HCT116 (cell line): ENCODE measurements at regions not wholly inside any gene's neighbourhood (a gene's known extent, or its start where the extent isn't known, plus 50 kb on each side); places are given as distances from the start of the nearest gene placed in this dataset.

Experiments used
- ATAC-seq: fragments of 200-7000 bp; cut with Tn5 transposase; 2 replicates; pipeline ENCODE4 v1.9.1; 2020; ENCODE audit warnings: mild to moderate bottlenecking, moderate library complexity
- BruUV-seq: library from RNA; stranded (reverse); fragments of 400-500 nt; replicated peaks from 2 replicates; lab custom pipeline; 2021; lab: Mats Ljungman, UMichigan
- CTCF ChIA-PET: fragments of 300-600 bp; sonication (Branson Sonifier 250); formaldehyde crosslinking; loops from one replicate; lab custom pipeline; 2021; ENCODE audit warnings: antibody characterized with exemption; lab: Charles Lee
- POLR2A ChIA-PET: fragments of 300-600, 350-600 bp; sonication (Branson Sonifier 250); formaldehyde crosslinking; loops from one replicate; lab custom pipeline; 2021; ENCODE audit warnings: antibody characterized with exemption; lab: Charles Lee
- RAD21 ChIA-PET, 2 experiments: fragments of 300-600 bp; sonication (Branson Sonifier 250); formaldehyde crosslinking; loops; one replicate each; lab custom pipeline; 2023; ENCODE audit warnings: low total read pairs in 2 of 2; ENCODE audit not compliant: uncharacterized antibody in 2 of 2, unreplicated experiment in 2 of 2, low non-redundant PET in 1 of 2; lab: Charles Lee
- DNase-seq: peaks from one replicate; pipeline ENCODE4 v3.0.0-alpha.2; 2010; ENCODE audit warnings: low read depth, low spot score
- H2AFZ ChIP-seq: fragments of 200-600 bp; shearing (Covaris generic), sonication (generic); 2 replicates; pipeline ENCODE4 v1.6.1; 2017; ENCODE audit warnings: low read depth, mixed run types, mixed read lengths, antibody characterized with exemption, low read length; ENCODE audit not compliant: poor library complexity, severe bottlenecking
- H3K27ac ChIP-seq: 2 replicates; pipeline ENCODE4 v1.5.1; 2012; ENCODE audit warnings: low read depth, low read length
- H3K27me3 ChIP-seq: fragments of 200-600 bp; sonication (generic); 2 replicates; pipeline ENCODE4 v1.6.1; 2016; ENCODE audit warnings: mixed run types, low read length, mixed read lengths; ENCODE audit not compliant: insufficient read depth
- H3K36me3 ChIP-seq, 2 experiments: fragments of 200-500 bp in 1 of 2; fragments of 200-600 bp in 1 of 2; sonication (Bioruptor generic) in 1 of 2; sonication (generic) in 1 of 2; 2 replicates each; pipeline versions ENCODE4 v1.5.1 to v1.6.1; 2014 to 2016; ENCODE audit warnings: low read length in 2 of 2, inconsistent platforms in 1 of 2, mixed read lengths in 1 of 2, mixed run types in 1 of 2; ENCODE audit not compliant: insufficient read depth in 2 of 2, control insufficient read depth in 1 of 2
- H3K4me1 ChIP-seq, 2 experiments: fragments of 200-600 bp in 1 of 2; sonication (generic) in 1 of 2; 2 replicates each; pipeline versions ENCODE4 v1.5.1 to v1.6.1; 2012 to 2017; ENCODE audit warnings: low read length in 2 of 2, inconsistent platforms in 1 of 2, mild to moderate bottlenecking in 1 of 2, mixed read lengths in 1 of 2, mixed run types in 1 of 2, moderate library complexity in 1 of 2; ENCODE audit not compliant: insufficient read depth in 2 of 2, control insufficient read depth in 1 of 2
- H3K4me2 ChIP-seq: fragments of 200-600 bp; sonication (generic); 2 replicates; pipeline ENCODE4 v1.6.1; 2017; ENCODE audit warnings: mixed run types, low read length, mixed read lengths
- H3K4me3 ChIP-seq, 2 experiments: fragments of 200-600 bp in 1 of 2; sonication (generic) in 1 of 2; replicated peaks in 1 of 2; 2 replicates each; pipeline ENCODE4 v1.5.1; 2011 to 2016; ENCODE audit warnings: low read length in 2 of 2, control low read depth in 1 of 2, low read depth in 1 of 2, mild to moderate bottlenecking in 1 of 2, mixed read lengths in 1 of 2, mixed run types in 1 of 2
- H3K79me2 ChIP-seq: fragments of 200-600 bp; sonication (generic); 2 replicates; pipeline ENCODE4 v1.6.1; 2017; ENCODE audit warnings: mild to moderate bottlenecking, mixed run types, low read length, moderate library complexity, mixed read lengths; ENCODE audit not compliant: insufficient read depth
- H3K9ac ChIP-seq: fragments of 200-600 bp; sonication (generic); 2 replicates; pipeline ENCODE4 v1.6.1; 2016; ENCODE audit warnings: low read length, mixed read lengths
- H3K9me2 ChIP-seq: fragments of 200-600 bp; sonication (generic), shearing (Covaris generic); 2 replicates; pipeline ENCODE4 v1.6.1; 2017; ENCODE audit warnings: mixed run types, mild to moderate bottlenecking, moderate library complexity; ENCODE audit not compliant: insufficient read depth
- H3K9me3 ChIP-seq, 2 experiments: fragments of 200-500 bp in 1 of 2; fragments of 200-600 bp in 1 of 2; sonication (Bioruptor generic) in 1 of 2; sonication (generic) in 1 of 2; 2 replicates each; pipeline ENCODE4 v1.6.1; 2014 to 2017; ENCODE audit warnings: low read length in 2 of 2, mixed read lengths in 2 of 2, inconsistent platforms in 1 of 2, low read depth in 1 of 2, mild to moderate bottlenecking in 1 of 2, mixed run types in 1 of 2, moderate library complexity in 1 of 2; ENCODE audit not compliant: control insufficient read depth in 1 of 2, insufficient read depth in 1 of 2
- H4K20me1 ChIP-seq: fragments of 200-600 bp; sonication (generic), shearing (Covaris generic); 2 replicates; pipeline ENCODE4 v1.6.1; 2017; ENCODE audit warnings: mixed run types, mild to moderate bottlenecking, moderate library complexity; ENCODE audit not compliant: insufficient read depth
- ATF3 ChIP-seq: IDR thresholded peaks from 2 replicates; pipeline ENCODE4 v1.6.1; 2012
- CBX3 ChIP-seq: IDR thresholded peaks from 2 replicates; pipeline ENCODE4 v1.6.1; 2012; ENCODE audit warnings: low read depth
- CEBPB ChIP-seq: IDR thresholded peaks from 2 replicates; pipeline ENCODE4 v1.6.1; 2012; ENCODE audit warnings: low read depth
- EGR1 ChIP-seq: IDR thresholded peaks from 2 replicates; pipeline ENCODE4 v1.6.1; 2012; ENCODE audit warnings: low read depth
- ELF1 ChIP-seq: IDR thresholded peaks from 2 replicates; pipeline ENCODE4 v1.6.1; 2012; ENCODE audit warnings: low read depth, borderline replicate concordance
- EZH2 ChIP-seq: fragments of 200-600 bp; sonication (generic); IDR thresholded peaks from 2 replicates; pipeline ENCODE4 v1.6.1; 2017; ENCODE audit warnings: antibody characterized with exemption, mixed run types
- EZH2phosphoT487 ChIP-seq: fragments of 200-600 bp; IDR thresholded peaks from 2 replicates; pipeline ENCODE4 v1.6.1; 2018; ENCODE audit warnings: antibody characterized with exemption, borderline replicate concordance
- JUND ChIP-seq: IDR thresholded peaks from 2 replicates; pipeline ENCODE4 v1.6.1; 2012
- RAD21 ChIP-seq: IDR thresholded peaks from 2 replicates; pipeline ENCODE4 v1.6.1; 2012; ENCODE audit warnings: low read depth, mild to moderate bottlenecking
- SIN3A ChIP-seq: IDR thresholded peaks from 2 replicates; pipeline ENCODE4 v1.6.1; 2012; ENCODE audit warnings: low read depth
- SP1 ChIP-seq: IDR thresholded peaks from 2 replicates; pipeline ENCODE4 v1.6.1; 2012; ENCODE audit warnings: low read depth
- SRF ChIP-seq: IDR thresholded peaks from 2 replicates; pipeline ENCODE4 v1.6.1; 2012; ENCODE audit warnings: low read depth
- TCF7L2 ChIP-seq: IDR thresholded peaks from 2 replicates; pipeline ENCODE4 v1.7.0; 2011; ENCODE audit warnings: borderline replicate concordance, inconsistent platforms; ENCODE audit not compliant: insufficient read depth, insufficient read length; ENCODE audit errors: extremely low read depth
- YY1 ChIP-seq: IDR thresholded peaks from 2 replicates; pipeline ENCODE4 v1.6.1; 2011; ENCODE audit warnings: low read length, low read depth, moderate library complexity, mild to moderate bottlenecking; ENCODE audit not compliant: insufficient replicate concordance; ENCODE audit errors: extremely low read depth
- ZNF274 ChIP-seq: fragments of 200-500 bp; sonication (Bioruptor generic); IDR thresholded peaks from 2 replicates; pipeline ENCODE4 v1.6.1; 2014; ENCODE audit warnings: mild to moderate bottlenecking, low read depth, low read length, inconsistent platforms
- intact Hi-C: fragments of 100-400 bp; cut with micrococcal nuclease; formaldehyde crosslinking; loops from 2 replicates; pipeline ENCODE4 v1.10.0; 2022
- TF ChIP-seq, protein P1 (sequence below): IDR thresholded peaks from 2 replicates; pipeline ENCODE4 v1.6.1; 2012

- Histone ChIP-seq H3K27ac (no peak overlapping the region), H4K20me1 (no peaks in the 10 kb centered on the region), H2AFZ (no peak overlapping the region), H3K36me3 (no peaks in the 10 kb centered on the region), H3K4me2 (no peak overlapping the region), H3K9me2 (no peaks in the 10 kb centered on the region), H3K9me3 (no peaks in the 10 kb centered on the region), H3K9ac (no peak overlapping the region), H3K4me3 (no peak overlapping the region)
- BruUV-seq: no TSS peak
- intact Hi-C loops: no loop called here
- DNase-seq (no peak), ATAC-seq (no peak)
- CTCF ChIA-PET: no interaction called here
- no peak for TF ChIP-seq TCF7L2
- TF ChIP-seq, protein P1, sequence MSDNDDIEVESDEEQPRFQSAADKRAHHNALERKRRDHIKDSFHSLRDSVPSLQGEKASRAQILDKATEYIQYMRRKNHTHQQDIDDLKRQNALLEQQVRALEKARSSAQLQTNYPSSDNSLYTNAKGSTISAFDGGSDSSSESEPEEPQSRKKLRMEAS: no peak
- no peak for TF ChIP-seq YY1
- TF ChIP-seq SIN3A: no peak
- no peak for TF ChIP-seq EZH2
- no peak for TF ChIP-seq EZH2phosphoT487
- no peak for TF ChIP-seq EGR1
- TF ChIP-seq ELF1: no peak
- TF ChIP-seq RAD21: no peak
- TF ChIP-seq SP1: no peak
- TF ChIP-seq CBX3: no peak
- TF ChIP-seq SRF: no peak
- TF ChIP-seq ZNF274: no peak
- TF ChIP-seq CEBPB: no peak
- no peak for TF ChIP-seq ATF3
- TF ChIP-seq JUND: no peak
- TF ChIP-seq, all 23 proteins: peak for 0
- RAD21 ChIA-PET: no interaction called here
- Histone ChIP-seq H3K4me1 (no peaks in the 10 kb centered on the region), H3K79me2 (no peaks in the 10 kb centered on the region), H3K27me3 (no peaks in the 10 kb centered on the region)
- POLR2A ChIA-PET: no interaction called here
Measured at GRCh38 chr2:58919316-58919715, 678.2 kb upstream of the FANCL start.
